HG03460 (cell line): ENCODE measurements at regions not wholly inside any gene's neighbourhood (a gene's known extent, or its start where the extent isn't known, plus 50 kb on each side); places are given as distances from the start of the nearest gene placed in this dataset.
"Not testable (repeated sequence)": the region's sequence is repeated elsewhere in the genome, so short reads cannot be mapped to it uniquely, and the experiment has no call there.

Source experiments
- ATAC-seq: cut with Tn5 transposase; IDR thresholded peaks from one replicate; pipeline ENCODE4 v1.9.1; 2021; ENCODE audit not compliant: unreplicated experiment

DNA sequence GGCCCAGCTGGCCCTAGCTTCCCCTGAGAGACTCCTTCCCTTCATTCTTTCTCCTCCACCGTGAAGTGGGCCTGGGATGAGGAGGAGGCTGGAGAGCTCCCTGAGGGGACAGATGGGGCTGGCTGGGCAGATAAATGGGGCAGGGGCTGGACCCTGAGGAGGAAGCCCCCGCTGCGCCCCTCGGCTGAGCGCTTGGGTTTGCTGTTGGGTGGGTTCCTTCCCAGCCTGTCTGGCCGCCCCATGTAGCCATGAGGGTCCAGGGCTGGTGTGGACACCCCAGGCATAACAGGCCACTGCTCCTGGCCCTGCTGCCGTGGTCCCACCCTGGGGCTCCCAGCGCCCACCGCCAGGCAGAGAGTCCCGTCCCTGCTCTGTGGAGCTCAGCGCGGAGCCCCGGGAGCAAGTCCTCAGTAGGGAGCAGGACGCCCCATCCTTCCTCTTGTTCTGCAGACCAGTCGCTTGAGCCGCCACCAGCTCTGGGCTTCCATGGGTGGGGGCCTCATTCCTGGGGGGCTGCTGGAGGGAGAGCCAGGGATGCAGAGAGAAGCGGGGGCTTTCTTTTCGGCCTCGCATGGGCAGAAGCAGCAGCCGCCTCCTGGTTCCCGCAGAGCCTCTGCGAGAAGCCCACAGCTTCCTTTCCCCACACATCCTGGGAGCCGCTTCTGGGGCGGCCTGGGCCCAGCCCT, 266.4 kb upstream of the TCERG1L start:
- no peak for ATAC-seq

DNA sequence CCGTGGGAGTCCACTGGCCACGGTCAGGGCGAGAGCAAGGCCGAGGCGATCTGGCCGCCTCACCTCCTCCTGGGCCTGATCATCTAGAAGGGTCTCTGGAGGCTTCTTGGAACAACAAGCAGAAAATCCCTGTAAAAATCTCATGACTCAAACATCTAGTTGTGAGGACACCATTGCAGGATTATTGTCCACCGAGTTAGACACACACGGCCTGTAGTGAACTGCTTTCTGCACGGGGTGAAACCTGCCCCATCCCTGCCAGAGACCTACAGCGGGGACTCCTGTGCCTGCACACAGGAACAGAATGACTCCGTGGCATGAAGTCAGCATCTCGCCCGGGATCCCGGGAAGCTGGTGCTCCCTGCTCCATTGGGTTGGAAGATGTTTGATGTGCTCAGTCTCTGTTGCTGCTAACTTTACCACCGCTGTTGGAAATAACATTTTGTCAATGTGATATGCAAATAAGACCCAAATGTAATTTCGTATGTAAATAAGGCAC, 267.0 kb upstream of the TCERG1L start:
- no peak for ATAC-seq

DNA sequence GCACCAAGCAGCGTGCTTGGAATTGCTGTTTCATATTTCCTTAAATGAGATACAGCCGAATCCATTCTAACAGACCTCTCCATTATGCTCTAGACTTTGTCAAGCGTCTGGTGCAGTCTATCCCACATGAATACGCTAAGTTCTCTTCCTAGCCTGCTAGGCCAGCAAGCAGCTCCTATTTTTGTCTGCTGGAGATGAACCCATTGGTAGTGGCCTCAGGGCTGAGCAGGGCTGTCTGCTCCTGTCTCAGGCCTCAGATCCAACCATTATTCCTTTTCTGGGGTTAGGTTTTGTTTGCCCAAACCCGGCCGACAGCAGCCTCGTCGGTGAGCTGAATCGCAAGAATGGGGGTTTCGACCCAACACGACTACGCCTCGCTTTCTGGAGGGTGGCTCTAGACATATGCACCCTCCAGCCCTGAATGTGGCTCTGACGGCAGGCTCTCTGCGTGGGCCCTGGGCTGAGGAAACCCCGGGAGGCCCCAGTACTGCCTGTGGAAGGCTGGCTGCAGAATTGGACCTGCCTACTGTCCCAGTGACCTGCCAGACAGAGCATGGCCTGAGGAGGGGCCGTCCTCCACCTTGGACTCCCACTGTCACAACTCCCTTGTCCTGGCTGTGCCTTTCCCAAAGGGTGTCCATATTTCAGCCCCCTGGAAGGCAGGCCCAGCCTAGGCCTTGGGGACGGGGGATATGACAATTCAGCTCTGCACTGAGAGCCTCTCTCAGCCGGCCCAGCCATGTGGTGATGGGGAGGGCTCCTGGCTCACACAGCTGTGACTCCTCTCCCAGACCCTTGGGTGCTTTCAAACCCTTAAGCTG, 267.9 kb upstream of the TCERG1L start:
- ATAC-seq = no peak

DNA sequence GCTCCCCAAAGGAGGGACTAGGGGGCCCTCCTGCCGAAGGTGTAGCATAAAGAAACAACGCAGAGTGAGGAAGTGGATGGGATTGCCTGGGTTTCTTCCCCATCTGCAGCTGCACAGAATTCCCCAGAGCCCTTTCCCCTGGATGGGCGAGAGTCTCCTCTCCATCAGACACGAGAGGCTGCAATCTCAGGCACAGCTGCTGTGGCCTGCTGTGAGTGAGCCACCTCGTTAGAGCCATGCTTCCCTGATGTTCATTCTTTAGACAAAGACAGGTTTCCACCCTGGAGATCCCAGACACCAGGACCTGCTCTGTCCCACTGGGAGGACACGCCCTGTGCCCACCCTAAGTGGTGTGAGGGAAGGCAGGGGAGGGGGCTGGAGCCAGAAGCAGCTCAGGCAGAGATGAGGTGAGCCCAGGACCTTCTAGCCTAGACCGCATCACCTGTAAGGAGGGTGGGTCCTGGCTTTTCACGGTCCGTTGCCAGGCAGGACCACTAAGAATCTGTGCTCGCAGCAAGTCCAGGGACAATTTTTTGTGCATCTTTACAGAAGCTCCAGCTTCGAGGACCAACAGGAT, 268.6 kb upstream of the TCERG1L start:
- no peak for ATAC-seq

DNA sequence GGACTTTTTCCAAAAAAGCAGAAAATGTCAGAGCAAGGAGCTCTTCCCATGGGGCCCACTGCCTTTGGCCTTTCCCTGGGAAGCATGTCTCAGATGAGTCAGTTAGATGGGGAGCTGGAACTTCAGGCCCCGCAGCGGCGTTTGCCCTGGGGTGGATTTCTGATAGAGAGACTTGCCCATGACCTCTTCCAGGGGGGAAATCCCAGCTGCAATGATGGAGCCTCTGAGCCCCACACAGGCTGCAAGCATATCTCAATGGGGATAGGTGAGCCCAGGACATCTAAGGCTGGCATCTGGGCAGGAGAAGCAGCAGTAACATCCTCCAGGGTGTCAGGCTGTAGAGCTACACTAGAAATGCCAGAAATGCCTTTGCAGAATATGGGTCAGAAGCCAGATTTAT, 269.2 kb upstream of the TCERG1L start:
- no peak for ATAC-seq

DNA sequence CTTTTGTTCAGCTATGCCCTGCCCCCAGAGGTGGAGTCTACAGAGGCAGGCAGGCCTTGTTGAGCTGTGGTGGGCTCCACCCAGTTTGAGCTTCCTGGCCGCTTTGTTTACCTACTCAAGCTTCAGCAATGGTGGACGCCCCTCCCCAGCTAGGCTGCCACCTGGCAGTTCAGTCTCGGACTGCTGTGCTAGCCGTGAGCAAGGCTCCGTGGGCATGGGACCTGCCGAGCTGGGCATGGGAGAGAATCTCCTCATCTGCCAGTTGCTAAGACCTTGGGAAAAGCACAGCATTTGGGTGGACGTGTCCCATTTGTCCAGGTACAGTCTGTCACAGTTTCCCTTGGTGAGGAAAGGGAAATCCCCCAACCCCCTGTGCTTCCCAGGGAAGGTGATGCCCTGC, 270.0 kb upstream of the TCERG1L start:
- ATAC-seq = not testable (repeated sequence)

DNA sequence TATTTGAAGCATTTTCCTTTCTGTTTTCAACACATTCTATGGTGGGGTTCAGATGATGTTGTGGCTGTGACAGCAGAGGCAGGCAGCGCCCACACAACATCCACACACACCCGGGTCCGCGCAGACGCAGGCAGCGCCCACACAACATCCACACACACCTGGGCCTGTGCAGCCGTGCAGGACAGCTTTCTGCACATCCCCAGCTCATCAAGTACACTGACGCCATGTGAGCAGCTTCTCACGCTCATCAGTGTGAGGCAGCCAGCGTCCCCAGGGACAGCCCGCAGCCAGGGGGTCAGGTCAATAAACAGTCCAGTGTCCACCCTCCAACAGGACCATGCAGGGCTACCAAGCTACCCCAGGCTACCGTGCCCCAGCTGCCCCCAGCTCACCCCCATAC, 272.8 kb upstream of the TCERG1L start:
- ATAC-seq = no peak

DNA sequence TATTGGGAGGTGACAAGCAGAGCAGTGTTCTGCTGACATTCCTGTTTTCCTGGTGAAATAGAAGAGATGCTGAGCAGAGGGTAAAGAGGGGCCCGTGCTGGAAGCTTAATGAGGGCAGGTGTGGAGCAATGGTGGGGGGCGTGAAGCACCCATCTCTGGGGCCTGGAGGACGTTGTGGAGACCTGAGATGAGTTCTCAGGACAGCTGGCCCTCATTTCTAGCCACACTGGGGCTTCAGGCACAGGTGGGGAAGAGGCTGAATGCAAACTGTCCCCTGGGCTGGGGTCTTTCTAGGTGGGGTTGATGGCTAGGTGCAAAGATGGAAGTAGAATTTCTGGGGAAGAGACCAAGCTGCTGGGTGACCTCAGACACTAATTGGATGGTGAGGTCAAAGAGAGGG, 274.2 kb upstream of the TCERG1L start:
- ATAC-seq = no peak

DNA sequence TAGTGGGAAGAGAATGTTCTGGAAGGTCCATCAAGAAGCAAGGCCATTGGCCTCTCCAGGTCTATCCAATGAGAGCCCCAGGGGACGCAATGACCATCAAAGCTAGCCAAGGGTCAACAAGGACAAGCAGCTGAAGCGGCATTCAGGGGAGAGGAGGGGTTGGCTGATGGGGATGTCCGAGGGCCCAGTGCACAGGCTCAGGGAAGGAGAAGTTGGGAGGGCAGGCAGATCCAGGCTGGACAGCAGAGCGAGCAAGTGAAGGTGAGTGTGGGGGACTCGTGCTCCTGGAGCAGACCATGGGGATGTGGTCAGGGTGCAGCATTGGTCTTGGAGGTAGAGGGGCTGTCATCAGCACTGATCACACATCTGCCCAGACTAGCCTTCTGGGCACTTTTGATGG, 275.4 kb upstream of the TCERG1L start:
- no peak for ATAC-seq

DNA sequence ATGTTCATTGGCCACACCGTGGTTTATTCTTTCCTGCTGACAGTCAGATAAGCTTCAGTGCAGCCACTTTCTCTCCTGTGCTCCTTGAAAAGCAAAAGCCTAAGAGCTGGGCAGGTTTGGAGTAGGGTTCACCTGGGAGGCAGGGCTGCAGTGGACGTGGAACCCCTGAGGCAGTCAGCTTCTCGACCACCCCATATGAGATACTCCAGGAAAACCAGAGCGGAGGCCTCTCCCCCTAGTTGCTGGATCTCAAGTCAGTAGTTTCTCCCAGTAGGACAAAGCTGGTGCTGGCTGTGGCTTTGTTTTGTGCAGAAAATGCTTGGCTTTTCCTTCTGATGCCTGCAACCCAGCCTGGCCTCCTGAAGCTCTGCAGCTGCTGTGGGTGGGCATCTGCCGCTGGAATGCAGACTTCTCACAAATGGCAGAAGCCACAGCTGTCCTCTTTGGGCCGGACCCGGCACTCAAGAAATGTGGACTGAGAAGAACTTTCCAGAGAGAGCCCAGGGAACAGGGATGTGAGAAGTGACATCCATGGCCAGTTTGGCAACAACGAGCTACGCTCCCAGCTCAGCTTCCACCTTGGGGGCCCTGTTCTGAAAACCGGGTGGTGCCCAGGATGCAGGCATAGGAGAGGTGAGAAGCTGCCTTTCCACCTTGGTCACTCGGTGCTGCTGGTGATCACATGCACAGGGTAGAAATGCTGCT, 276.6 kb upstream of the TCERG1L start:
- no peak for ATAC-seq

DNA sequence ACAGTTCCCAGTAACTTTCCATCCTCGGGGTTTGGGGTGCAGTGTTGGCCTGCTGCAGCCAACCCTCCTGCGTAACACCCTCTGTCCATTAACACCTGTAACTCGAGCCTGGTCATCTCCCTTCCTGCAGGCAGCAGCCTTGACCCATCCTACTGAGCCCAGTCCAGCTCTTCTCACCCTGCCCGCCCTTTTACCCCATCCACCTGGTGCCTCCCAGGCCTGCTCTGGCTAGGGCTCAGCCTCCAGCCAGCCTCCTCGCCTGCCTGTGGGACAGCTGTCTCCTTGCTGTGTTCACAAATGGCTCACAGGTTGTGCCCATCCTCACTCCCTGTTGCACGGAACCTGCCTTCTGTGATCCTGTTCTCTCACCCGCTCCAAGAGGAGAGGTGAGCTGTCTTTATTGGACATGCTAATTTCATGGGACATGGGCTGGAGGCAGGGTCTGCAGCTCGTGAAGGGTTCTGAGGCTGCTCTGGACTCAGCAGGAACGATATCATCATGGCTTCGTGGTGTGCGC, 277.2 kb upstream of the TCERG1L start:
- ATAC-seq = no peak

DNA sequence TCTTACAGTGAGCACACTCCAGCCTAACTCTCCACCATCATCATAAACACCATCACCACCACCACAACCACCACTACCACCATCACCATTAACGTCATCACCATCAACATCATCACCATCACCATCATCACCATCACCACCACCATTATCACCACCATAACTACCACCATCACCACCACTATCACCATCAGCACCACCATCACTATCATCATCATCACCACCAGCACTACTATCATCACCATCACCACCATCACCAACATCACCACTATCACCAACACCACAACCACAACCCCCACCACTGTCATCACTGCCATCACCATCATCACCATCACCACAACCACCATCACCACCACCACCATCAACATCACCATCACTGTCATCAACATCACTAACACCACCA, 279.0 kb upstream of the TCERG1L start:
- no peak for ATAC-seq

DNA sequence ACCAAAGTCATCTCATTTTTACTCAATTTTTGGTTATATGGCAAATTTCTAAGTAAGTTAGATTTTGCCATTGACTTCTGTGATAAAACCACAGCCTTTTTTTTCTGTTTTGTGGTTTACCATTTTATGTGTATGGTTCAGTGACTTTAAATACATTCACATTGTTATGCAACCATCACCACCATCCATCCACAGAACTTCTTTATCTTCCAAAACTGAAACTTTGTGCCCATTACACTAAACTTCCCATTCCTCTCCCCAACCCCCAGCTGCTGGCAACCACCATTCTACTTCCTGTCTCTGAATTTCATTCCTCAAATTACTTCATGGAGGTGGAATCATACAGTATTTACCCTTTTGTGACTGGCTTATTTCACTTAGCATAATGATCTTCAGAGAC, 280.4 kb upstream of the TCERG1L start:
- ATAC-seq = no peak

DNA sequence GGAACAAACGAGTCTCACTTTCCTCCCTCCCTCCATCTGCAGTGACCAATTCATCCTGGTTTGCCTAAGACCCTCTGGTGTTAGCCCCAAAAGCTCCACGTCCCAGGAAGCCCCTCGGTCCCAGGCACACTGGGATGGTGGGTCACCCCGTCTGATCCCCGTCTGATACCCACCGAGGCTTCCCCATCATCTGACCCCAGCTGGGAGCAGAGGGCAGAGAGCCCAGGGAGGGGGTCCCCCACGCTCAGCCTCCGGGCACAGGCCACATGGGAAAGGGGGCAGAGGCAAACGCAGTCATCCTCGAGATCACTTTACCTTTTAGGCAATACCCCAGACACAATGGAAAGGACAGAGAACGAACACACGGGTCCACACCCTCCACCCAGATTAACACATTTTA, 291.6 kb upstream of the PPP2R2D start:
- no peak for ATAC-seq

DNA sequence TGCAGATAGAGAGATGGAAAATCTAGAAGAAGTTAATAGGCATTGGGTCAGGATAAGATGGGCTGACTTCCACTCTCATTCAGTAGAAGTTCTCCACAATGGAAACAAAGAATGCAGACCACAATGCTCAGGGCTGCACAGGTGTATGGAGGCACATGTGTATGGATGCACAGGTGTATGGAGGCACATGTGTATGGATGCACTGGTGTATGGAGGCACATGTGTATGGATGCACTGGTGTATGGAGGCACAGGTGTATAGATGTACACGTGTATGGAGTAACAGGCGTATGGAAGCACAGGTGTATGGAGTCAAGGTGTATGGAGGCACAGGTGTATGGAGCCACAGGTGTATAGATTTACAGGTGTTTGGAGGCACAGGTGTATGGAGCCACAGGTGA, 285.7 kb upstream of the PPP2R2D start:
- ATAC-seq = no peak

DNA sequence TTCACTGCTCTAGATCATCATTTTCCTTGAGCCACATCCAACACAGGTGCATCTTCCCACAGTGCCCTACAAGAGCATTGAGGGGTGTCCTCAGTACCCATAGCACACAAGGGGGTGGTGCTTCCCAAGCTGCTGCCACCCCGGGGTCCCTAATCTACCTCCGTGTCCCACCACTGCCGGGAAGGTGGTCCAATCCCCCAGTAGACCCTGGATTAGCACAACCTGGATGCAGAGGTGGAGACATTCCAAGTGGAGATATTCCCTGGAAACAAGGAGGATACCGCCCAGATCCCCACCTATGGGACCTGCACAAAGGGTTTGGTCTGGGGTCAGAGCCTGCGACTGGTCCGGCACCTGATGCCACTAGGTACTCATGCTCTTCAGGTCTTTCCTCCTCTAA, 284.8 kb upstream of the PPP2R2D start:
- ATAC-seq = no peak

DNA sequence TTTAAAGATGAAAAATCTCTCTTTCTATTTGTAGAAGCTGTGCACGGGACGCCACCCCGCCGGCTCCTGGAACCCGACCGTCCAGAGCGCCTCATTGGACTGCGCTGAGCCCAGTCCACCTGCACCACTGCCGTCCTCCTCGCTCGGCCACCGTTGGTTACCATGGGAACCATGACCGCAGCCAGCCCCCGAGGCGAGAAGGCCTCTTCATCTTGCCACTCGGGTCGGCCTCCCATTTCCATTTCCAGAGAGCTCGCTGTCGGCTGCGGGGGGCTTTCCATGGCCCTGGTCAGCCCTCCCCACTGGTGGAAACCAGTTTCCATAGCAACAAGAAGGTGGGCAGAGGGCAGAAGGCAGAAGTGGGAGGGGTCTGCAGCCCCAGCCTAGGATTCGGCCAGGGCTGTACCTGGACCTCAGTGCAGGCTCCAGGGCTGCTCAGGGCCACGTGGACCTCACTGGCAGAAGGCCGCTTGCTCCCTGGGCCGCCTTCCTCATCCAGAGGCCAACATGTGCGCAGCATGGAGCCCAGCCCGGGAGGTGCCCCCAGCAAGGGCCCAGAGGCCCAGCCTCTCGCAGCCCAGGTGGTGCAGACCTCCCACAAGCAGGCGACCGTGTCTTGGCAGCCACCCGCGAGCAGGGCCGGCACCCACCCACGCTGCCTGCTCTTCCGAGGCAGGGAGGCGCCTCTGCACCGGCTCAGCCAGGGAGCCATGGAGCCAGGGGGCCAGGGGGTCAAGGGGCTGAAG, 283.5 kb upstream of the PPP2R2D start:
- ATAC-seq = no peak

DNA sequence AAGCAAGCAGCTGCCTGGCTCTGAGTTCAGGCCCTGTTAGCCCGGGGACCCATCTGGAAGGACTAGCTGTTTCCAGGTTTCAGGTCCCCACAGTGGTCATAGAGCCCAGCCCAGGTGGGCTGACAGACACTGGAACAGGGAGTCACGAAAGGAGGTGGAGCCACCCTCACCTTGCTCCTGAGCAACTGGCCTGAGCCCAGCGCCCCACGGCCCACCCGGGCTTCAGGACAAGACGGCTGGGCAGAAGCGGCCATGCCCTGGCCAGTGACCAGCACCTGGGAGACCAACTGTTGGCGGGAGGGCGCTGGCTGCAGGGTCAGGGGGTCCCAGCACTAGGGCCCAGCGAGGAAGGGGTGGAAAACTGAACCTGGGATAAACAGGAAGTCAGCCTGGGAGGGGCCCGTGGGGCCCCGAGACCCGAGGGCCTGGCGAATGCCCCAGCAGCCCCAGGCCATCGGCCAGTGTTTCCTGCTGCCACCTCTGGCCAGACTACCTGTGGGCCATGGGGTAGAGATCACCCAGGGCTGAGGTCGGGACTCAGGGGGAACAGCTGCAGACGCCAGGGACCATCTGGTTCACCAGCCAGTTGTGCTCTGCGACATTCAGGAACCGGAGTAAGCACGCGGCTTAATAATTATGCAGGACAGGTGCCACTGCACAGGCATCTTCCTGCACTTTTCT, 282.1 kb upstream of the PPP2R2D start:
- no peak for ATAC-seq

DNA sequence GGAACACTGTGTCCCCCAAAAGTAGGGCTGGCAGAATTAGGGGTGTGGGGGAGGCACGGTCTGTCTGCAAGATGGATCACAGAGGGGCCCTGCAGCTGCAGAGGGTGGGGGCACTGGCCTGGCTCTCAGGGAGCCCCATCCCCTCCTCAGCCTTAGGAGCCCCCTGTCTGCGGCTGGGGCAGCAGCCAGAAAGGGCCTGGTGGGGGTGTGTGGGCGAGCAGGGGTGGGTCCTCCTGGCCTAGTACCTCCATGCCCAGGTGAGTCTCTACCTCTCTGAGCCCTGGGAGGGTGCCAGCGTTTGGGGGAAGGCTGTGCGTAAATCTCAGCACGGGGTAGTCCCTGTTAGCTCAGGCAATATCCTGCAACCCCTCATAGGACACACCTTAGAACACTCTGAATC, 280.5 kb upstream of the PPP2R2D start:
- ATAC-seq = no peak

DNA sequence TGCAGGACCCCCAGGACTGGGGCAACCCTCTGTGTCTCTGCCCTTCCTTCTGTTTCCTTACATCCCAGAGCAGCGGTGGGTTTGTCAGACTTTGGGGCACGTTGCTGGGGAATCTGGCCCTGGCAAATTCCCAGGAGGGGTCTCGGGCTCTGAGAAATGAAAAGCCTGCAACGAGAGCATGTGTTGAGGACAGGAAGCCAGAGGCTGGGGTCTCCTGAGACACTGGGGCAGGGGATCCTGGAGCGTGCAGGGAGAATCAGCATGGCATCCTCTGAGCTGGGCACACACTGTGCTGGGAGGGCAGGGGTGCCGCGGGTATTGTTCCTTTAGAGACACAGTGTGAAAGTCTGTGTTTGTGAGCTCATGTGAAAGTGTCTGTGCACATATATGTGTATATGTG, 279.9 kb upstream of the PPP2R2D start:
- no peak for ATAC-seq
